ENCODE measurements at regions not wholly inside any gene's neighbourhood (a gene's known extent, or its start where the extent isn't known, plus 50 kb on each side); places are given as distances from the start of the nearest gene placed in this dataset.
"Not testable (repeated sequence)": the region's sequence is repeated elsewhere in the genome, so short reads cannot be mapped to it uniquely, and the experiment has no call there.

DNA sequence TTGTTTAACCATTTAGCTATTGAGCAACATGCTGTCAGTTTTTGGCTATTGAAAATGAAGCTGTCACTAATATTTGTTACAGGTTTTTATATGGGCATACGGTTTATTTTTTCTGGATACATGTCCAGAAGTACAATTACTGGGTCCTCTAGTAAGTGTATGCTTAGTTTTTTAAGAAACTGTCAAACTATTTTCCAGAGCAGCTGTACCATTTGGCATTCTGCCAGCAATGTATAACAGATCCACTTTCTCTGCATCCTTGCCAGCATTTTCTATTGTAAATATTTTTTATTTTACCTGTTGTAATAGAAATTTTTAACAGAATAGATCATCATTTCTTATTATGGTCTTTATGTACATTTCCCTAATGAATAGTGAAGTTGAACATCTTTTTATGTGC is 658.8 kb downstream of the EDEM1 start:
- Mint-ChIP-seq H3K4me1 (no peaks in the 10 kb centered on the region), H3K27me3 (no peaks in the 10 kb centered on the region), H3K9me3 (no peaks in the 10 kb centered on the region), H3K36me3 (no peaks in the 10 kb centered on the region), H3K4me3 (no peak overlapping the region), H3K27ac (no peak overlapping the region)

DNA sequence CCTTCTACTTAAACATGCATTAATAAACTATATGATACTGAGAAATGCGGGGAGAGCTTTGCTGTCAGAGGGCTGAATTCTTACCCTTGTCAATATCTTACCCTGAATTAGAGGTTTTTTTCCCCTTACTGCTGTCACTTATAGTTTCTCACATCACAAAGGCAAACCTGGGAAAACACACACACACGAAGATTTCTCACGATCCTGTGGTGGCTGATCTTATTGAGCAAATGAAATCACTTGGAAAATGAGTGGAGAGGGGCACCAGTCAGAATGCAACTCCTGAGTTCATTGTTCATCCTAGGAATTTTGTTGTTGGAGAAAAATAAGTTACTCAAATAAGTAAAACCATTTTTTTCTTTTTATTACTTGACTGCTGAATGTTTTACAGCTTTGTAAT is 673.6 kb downstream of the EDEM1 start:
- Mint-ChIP-seq H3K4me3 (no peak overlapping the region), H3K27me3 (no peaks in the 10 kb centered on the region), H3K9me3 (no peaks in the 10 kb centered on the region), H3K4me1 (no peaks in the 10 kb centered on the region), H3K36me3 (no peaks in the 10 kb centered on the region), H3K27ac (no peak overlapping the region)

DNA sequence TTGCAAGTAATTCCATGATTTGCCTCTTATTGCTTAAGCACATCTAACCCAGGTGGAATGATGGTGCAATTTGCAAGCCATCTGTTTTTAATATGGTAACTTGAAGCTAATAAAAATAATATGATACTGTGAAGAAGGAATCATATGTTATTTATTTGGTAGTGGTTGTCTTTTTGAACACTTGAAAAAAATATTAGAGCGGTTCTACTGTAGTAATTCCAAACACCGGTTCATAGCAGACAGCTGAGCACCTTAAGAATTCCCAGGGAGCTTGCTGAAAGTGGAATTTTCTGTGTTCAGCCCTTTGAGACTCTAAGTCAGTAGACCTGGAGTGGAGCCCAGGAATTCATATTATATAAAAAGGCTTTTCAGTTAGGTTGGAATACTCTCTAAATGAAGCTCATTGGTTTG is 687.4 kb downstream of the EDEM1 start:
- Mint-ChIP-seq H3K4me3 (no peak overlapping the region), H3K4me1 (no peaks in the 10 kb centered on the region), H3K27ac (no peak overlapping the region), H3K36me3 (no peaks in the 10 kb centered on the region), H3K9me3 (peaks cover 10% of the 10 kb centered on the region), H3K27me3 (no peaks in the 10 kb centered on the region)

DNA sequence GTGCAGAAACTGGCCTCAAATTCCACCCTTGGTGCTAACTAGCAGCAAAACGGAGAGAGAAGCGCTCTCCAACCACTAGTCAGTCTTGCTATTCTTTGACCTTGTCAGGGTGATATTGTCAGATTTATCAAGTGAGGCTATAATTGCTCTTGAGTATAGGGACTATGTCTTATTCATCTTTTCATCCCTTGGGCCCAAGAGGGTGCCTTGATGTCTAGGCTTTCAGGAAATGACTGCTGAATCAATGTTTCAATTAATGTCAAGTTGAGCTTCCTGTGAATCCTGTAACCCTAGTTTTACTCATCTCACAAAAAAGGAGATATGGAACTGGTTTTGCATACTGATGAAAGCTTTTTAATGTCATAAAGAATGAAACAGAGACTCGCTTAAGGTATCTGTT is 701.3 kb downstream of the EDEM1 start:
- Mint-ChIP-seq H3K27ac (no peak overlapping the region), H3K36me3 (no peaks in the 10 kb centered on the region), H3K4me1 (no peaks in the 10 kb centered on the region), H3K4me3 (no peak overlapping the region), H3K27me3 (no peaks in the 10 kb centered on the region), H3K9me3 (no peaks in the 10 kb centered on the region)

DNA sequence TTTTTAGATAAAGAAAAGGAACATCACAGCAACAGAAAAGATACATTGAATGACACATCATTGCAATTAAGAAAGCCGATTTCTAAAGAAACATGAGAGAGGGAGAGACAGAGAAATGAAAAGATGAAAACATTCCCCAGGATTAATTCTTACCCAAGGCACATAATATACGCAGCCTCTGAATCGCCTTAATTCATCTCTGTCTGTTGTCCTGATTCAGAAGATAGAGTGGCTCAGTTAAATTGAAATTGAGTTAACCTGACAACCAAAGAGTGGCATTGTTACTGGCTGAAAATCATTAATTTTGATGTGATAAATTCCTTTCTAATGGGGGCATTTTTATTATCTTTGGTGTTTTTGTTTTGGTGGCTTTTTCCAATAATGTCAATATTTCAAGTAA is 701.9 kb downstream of the EDEM1 start:
- H3K4me1 Mint-ChIP-seq: no peaks in the 10 kb centered on the region
- H3K4me3 Mint-ChIP-seq: no peak overlapping the region
- no peak overlapping the region for H3K27ac Mint-ChIP-seq
- H3K36me3 Mint-ChIP-seq: no peaks in the 10 kb centered on the region
- H3K9me3 Mint-ChIP-seq: no peaks in the 10 kb centered on the region
- no peaks in the 10 kb centered on the region for H3K27me3 Mint-ChIP-seq

DNA sequence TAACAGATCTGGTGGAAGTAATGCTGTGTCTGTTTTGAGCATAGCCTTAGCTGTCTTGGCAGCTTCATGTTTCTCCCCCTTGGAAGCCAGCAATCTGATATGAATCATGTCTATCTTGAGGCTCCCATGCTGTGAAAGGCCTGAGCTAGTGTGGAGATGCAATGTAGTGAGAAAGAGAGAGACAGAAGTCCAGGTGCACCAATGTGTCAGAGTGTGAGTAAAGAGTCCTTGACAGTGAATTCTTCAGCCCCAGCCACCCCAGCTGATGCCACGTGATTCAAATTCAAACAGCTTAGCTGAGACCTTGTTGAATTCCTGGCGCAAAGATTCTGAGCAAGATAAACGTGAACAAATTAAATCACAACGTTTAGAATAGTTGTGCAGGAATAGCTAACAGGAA is 704.2 kb downstream of the EDEM1 start:
- no peaks in the 10 kb centered on the region for H3K36me3 Mint-ChIP-seq
- H3K9me3 Mint-ChIP-seq: no peaks in the 10 kb centered on the region
- no peaks in the 10 kb centered on the region for H3K4me1 Mint-ChIP-seq
- no peaks in the 10 kb centered on the region for H3K27me3 Mint-ChIP-seq
- no peak overlapping the region for H3K4me3 Mint-ChIP-seq
- H3K27ac Mint-ChIP-seq: no peak overlapping the region

DNA sequence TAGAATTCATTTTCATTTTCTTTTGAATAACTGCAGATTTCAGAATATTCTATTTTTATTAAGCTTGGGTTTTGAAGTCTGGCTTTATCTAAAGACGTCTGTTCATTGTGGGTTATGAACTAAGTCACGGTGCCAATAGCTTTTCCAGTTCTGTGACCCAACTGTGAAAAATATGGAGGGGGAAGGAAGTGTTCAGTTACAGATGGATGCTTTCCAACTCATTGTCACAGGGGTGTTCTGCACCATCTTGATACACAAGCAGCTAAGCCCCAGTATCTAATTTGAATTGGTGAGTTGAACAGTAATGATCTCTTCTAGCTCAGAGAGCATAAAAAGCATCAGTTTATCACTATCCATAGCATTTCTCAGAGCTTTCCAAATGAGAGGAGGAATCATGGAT is 710.6 kb downstream of the EDEM1 start:
- Mint-ChIP-seq H3K4me3 (no peak overlapping the region), H3K36me3 (no peaks in the 10 kb centered on the region), H3K9me3 (peaks cover 5% of the 10 kb centered on the region), H3K27ac (no peak overlapping the region), H3K27me3 (no peaks in the 10 kb centered on the region), H3K4me1 (no peaks in the 10 kb centered on the region)

DNA sequence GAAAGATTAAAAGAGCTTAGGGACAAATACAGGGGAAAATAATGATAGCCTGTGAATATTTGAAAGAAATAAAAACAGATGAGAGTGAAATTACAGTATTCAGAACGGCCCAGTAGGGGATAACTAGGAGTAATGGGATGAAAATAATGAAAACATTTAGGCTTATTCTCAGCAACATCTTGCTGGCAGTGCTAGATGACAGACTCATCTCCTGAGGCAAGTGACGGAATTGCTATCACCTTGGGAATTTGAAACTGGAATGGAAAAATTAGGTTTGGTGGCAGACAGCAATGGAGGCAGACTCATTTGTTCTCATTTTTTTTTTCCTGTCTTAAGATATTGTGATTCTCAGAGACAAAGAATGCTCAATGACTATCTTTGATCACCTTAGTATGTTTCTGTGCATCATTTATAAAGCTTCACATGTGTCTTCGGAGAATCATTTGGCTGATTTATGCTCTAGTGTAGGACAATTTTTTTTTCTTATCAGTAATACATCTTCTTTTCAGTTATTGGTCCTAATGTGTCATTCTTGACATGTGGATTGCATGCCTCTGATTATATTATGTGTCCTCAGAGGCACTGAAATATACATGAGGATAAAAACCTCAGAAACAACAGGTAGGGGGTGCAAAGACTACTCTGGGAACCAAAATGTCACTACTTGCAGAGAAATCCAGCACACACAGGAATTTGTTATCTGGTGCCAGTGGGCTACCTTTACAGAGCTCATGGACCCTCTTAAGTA is 711.7 kb downstream of the EDEM1 start:
- Mint-ChIP-seq H3K36me3 (no peaks in the 10 kb centered on the region), H3K27me3 (no peaks in the 10 kb centered on the region), H3K4me1 (no peaks in the 10 kb centered on the region), H3K9me3 (peaks cover 8% of the 10 kb centered on the region), H3K4me3 (no peak overlapping the region), H3K27ac (no peak overlapping the region)

DNA sequence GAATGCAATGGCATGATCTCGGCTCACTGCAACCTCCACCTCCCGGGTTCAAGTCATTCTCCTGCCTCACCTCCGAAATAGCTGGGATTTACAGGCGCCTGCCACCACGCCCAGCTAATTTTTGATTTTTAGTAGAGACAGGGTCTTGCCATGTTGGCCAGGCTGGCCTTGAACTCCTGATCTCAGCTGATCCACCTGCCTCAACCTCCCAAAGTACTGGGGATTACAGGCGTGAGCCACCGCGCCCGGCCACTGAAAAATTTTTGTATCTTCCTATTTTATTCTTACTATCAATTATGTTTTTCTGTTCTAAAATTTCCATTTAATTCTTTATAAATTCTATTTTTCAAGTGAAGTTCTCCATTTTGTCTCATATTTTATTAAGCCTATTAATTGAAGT is 730.4 kb downstream of the EDEM1 start:
- H3K27ac Mint-ChIP-seq: no peak overlapping the region
- H3K27me3 Mint-ChIP-seq: peaks cover 2% of the 10 kb centered on the region
- no peak overlapping the region for H3K4me3 Mint-ChIP-seq
- H3K36me3 Mint-ChIP-seq: no peaks in the 10 kb centered on the region
- H3K9me3 Mint-ChIP-seq: peaks cover 7% of the 10 kb centered on the region
- H3K4me1 Mint-ChIP-seq: no peaks in the 10 kb centered on the region

DNA sequence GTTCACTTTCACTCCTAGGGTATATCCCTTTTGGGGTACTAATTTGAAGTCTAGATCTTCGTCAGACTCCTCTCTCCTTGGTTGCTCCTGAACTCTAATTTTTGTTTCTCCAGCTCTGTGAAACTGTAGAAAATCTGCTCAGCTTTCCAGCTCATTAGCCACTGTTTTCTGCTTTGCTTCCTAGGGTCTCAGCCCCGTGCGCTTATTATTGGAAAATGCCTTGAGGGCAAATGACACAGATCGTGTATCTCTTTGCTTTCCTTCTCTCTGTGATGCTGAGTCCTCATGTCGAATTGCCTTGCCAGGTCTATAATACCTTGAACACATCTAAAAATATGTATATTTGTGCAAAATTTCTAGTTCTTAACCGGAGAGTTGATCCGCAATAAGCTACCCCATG is 731.1 kb downstream of the EDEM1 start:
- Mint-ChIP-seq H3K27me3 (peaks cover 2% of the 10 kb centered on the region), H3K4me3 (no peak overlapping the region), H3K36me3 (no peaks in the 10 kb centered on the region), H3K27ac (no peak overlapping the region), H3K9me3 (peaks cover 7% of the 10 kb centered on the region), H3K4me1 (no peaks in the 10 kb centered on the region)

DNA sequence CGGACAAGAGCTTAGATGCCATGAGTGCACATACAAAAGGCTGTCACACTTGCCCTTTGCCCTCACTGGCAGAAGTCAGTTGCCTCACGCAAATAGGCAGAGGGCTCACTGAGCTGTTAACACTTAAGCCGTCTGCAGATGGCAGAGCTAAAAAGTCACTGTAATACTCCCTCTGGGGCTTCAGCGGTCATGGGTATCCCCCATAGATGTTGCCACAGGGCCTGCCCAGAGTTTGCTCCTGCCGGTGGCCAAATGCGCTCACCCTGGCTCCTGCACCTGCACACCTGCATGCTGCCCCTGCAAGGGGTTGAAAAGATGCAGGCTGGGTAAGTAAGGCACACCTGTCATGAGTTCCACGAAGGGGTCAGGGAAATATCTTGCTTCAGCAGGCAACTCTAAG is 741.5 kb downstream of the EDEM1 start:
- H3K9me3 Mint-ChIP-seq: no peaks in the 10 kb centered on the region
- H3K27me3 Mint-ChIP-seq: no peaks in the 10 kb centered on the region
- H3K4me3 Mint-ChIP-seq: no peak overlapping the region
- H3K27ac Mint-ChIP-seq: no peak overlapping the region
- no peaks in the 10 kb centered on the region for H3K36me3 Mint-ChIP-seq
- H3K4me1 Mint-ChIP-seq: no peaks in the 10 kb centered on the region

DNA sequence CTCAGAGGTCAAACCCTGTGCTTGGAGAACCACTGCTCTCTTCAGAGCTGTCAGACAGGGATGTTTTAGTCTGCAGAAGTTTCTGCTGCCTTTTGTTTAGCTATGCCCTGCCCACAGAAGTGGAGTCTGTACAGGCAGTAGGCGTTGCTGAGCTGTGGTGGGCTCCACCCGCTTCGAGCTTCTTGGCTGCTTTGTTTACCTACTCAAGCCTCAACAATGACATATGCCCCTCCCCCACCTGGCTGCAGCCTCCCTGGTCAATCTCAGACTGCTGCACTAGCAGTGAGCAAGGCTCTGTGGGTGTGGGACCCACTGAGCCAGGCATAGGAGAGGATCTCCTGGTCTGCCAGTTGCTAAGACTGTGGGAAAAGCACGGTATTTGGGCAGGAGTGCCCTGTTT is 756.6 kb downstream of the EDEM1 start:
- H3K36me3 Mint-ChIP-seq, H3K4me3 Mint-ChIP-seq, H3K4me1 Mint-ChIP-seq, H3K27ac Mint-ChIP-seq, H3K27me3 Mint-ChIP-seq: not testable (repeated sequence)
- peaks cover 11% of the 10 kb centered on the region for H3K9me3 Mint-ChIP-seq

DNA sequence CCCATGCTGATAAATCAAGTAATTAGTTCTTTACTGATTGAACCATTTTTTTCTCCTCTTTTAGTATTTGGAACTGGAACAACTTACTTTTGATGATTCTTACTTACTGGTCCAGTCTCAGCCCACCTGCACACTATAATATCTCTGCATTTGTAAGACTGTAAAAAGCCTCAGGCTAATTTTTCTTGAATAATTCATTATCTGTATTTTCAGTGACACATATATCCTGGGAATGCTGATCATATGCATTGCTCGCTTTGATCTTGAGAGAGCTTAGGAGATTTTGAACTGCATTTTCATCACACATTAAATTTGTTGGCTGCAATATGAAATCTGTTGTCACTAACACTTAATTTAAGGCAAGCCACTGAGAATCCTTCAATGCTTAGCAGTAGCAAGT is 760.6 kb downstream of the EDEM1 start:
- H3K27ac Mint-ChIP-seq: no peak overlapping the region
- H3K27me3 Mint-ChIP-seq: no peaks in the 10 kb centered on the region
- no peaks in the 10 kb centered on the region for H3K4me1 Mint-ChIP-seq
- peaks cover 3% of the 10 kb centered on the region for H3K9me3 Mint-ChIP-seq
- H3K36me3 Mint-ChIP-seq: no peaks in the 10 kb centered on the region
- H3K4me3 Mint-ChIP-seq: no peak overlapping the region

DNA sequence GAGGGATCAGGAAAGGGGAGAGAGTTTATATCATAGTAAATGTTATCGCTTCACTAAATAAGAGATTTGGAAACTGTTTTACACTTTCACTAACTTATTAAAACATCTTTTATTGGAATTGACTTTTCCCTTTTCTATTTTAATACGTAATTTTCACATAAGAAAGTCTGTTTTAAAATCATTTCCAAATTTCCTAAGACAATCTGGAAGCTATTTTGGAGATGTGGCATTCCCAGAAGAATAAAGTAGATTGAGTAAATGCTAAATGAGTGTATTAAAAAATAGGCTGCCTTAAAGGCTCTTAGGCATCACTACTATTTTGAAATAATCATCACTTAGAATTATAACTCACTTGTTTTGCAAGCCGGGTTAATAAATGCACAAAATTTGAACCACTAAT is 763.5 kb downstream of the EDEM1 start:
- Mint-ChIP-seq H3K4me1 (no peaks in the 10 kb centered on the region), H3K36me3 (no peaks in the 10 kb centered on the region), H3K4me3 (no peak overlapping the region), H3K27ac (no peak overlapping the region), H3K27me3 (no peaks in the 10 kb centered on the region), H3K9me3 (no peaks in the 10 kb centered on the region)

DNA sequence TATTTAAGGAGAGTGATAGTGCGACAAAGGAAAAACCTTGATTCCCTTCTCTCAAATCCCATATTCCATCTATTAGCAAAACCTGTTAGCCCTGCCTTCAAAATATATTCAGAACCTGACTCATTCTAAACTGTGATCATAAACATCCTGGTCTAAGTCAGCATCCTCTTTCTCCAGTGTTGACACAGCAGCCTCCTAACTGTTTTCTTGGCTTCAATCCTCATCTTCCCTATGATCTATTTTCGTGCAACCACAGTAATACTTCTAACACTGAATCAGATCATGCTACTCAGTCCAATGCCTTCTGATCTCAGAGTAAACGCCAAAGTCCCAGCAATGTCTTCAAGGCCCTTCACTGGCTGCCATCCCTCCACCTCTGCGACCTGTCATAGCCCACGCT is 785.1 kb downstream of the EDEM1 start:
- no peaks in the 10 kb centered on the region for H3K4me1 Mint-ChIP-seq
- no peaks in the 10 kb centered on the region for H3K36me3 Mint-ChIP-seq
- H3K27me3 Mint-ChIP-seq: no peaks in the 10 kb centered on the region
- no peak overlapping the region for H3K27ac Mint-ChIP-seq
- H3K4me3 Mint-ChIP-seq: no peak overlapping the region
- H3K9me3 Mint-ChIP-seq: peaks cover 8% of the 10 kb centered on the region

DNA sequence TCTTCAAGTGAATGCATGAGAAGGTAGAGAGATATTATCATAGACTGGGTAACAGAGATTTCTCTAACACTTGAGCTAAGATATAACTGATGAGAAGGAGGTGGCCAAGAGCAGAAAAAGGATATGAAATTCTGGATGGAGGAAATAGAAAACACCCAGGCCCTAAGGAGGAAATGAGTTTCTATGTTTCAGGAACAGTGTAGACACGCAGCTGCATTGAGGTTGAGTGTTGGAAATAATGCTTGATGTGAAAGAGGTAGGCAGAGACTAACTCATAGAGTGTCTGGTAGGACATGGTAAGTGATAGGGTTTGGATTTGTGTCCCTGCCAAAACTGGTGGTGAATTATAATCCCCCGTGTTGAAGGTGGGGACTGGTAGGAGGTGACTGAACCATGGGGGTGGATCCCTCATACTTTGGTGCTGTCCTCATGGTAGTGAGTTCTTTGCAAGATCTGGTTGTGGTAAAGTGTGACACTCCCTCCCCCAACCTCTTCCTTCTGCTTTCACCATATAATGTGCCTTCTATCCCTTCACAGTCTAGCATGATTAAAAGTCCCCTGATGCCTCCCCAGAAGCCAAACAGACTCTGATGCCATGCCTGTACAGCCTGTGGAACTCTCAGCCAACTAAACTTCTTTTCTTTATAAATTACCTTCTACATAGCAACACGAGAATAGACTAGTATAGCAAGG is 787.3 kb downstream of the EDEM1 start:
- H3K4me3 Mint-ChIP-seq: no peak overlapping the region
- no peaks in the 10 kb centered on the region for H3K4me1 Mint-ChIP-seq
- H3K27ac Mint-ChIP-seq: no peak overlapping the region
- no peaks in the 10 kb centered on the region for H3K27me3 Mint-ChIP-seq
- H3K9me3 Mint-ChIP-seq: no peaks in the 10 kb centered on the region
- H3K36me3 Mint-ChIP-seq: no peaks in the 10 kb centered on the region

DNA sequence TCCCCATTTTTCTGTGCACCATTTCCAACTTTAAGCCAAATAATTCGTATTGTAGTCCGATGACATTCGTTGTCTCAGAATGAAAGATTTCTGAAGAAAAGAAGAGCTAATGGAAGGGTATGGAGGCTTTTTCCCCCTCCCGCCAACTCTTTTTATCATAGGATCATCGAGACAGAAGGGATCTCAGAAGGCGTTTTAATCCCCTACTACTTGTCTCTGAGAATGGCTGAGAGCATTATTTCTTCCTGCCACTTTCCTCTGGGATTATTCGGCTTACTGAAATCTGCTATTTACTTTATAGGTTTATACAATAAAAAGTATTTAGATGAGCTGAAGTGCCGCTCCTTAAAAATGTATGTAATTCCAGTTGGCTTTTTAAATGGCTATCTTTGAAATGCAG is 789.8 kb downstream of the EDEM1 start:
- Mint-ChIP-seq H3K36me3 (no peaks in the 10 kb centered on the region), H3K27me3 (peaks cover 2% of the 10 kb centered on the region), H3K4me3 (no peak overlapping the region), H3K4me1 (no peaks in the 10 kb centered on the region), H3K9me3 (peaks cover 6% of the 10 kb centered on the region), H3K27ac (no peak overlapping the region)
